Smooth muscle cell (in vitro differentiated cells): ENCODE measurements at regions not wholly inside any gene's neighbourhood (a gene's known extent, or its start where the extent isn't known, plus 50 kb on each side); places are given as distances from the start of the nearest gene placed in this dataset.

Experiments used
- DNase-seq: peaks from one replicate; lab custom pipeline; 2025; ENCODE audit not compliant: unreplicated experiment; lab: John Stamatoyannopoulos, UW
- H2AFZ ChIP-seq: fragments of 200-600 bp; sonication (generic); 2 replicates; pipeline ENCODE4 v1.6.0; 2016; ENCODE audit warnings: antibody characterized with exemption, low read depth, mild to moderate bottlenecking
- H3F3A ChIP-seq: fragments of 200-600 bp; sonication (generic); 2 replicates; pipeline ENCODE4 v1.6.0; 2017; ENCODE audit warnings: antibody characterized with exemption, low read depth
- H3K27ac ChIP-seq: fragments of 200-600 bp; sonication (generic); 2 replicates; pipeline ENCODE4 v1.5.1; 2016; ENCODE audit warnings: low read depth, mild to moderate bottlenecking
- H3K27me3 ChIP-seq: fragments of 200-600 bp; sonication (generic); 2 replicates; pipeline ENCODE4 v1.6.1; 2016; ENCODE audit warnings: low read depth, mild to moderate bottlenecking
- H3K36me3 ChIP-seq: fragments of 200-600 bp; sonication (generic); 2 replicates; pipeline ENCODE4 v1.5.1; 2016; ENCODE audit warnings: low read depth
- H3K4me1 ChIP-seq: fragments of 200-600 bp; sonication (generic); 2 replicates; pipeline ENCODE4 v1.5.1; 2016; ENCODE audit warnings: low read depth
- H3K4me2 ChIP-seq: fragments of 200-600 bp; sonication (generic); 2 replicates; pipeline ENCODE4 v1.6.0; 2016; ENCODE audit warnings: mild to moderate bottlenecking
- H3K4me3 ChIP-seq: fragments of 200-600 bp; sonication (generic); 2 replicates; pipeline ENCODE4 v1.5.1; 2016; ENCODE audit warnings: mild to moderate bottlenecking
- H3K79me2 ChIP-seq: fragments of 200-600 bp; sonication (generic); 2 replicates; pipeline ENCODE4 v1.6.0; 2016; ENCODE audit warnings: low read depth, mild to moderate bottlenecking
- H3K9ac ChIP-seq: fragments of 200-600 bp; sonication (generic); 2 replicates; pipeline ENCODE4 v1.6.0; 2016; ENCODE audit warnings: low read depth
- H3K9me3 ChIP-seq: fragments of 200-600 bp; sonication (generic); replicated peaks from 2 replicates; pipeline ENCODE4 v1.5.1; 2016; ENCODE audit warnings: low read depth
- H4K20me1 ChIP-seq: fragments of 200-600 bp; sonication (generic); 2 replicates; pipeline ENCODE4 v1.6.0; 2016; ENCODE audit warnings: low read depth
- WGBS: methylation state at CpG from one replicate; pipeline ENCODE4 v1.1.7; 2016; ENCODE audit warnings: low lambda C conversion rate; 5-methylcytosine and 5-hydroxymethylcytosine counted together
- TF ChIP-seq, protein P1 (sequence below): fragments of 200-600 bp; sonication (generic); IDR thresholded peaks from 2 replicates; pipeline ENCODE4 v1.5.1; 2017; ENCODE audit warnings: borderline replicate concordance, mild to moderate bottlenecking, antibody characterized with exemption; ENCODE audit not compliant: insufficient read depth, poor library complexity, severe bottlenecking

DNA sequence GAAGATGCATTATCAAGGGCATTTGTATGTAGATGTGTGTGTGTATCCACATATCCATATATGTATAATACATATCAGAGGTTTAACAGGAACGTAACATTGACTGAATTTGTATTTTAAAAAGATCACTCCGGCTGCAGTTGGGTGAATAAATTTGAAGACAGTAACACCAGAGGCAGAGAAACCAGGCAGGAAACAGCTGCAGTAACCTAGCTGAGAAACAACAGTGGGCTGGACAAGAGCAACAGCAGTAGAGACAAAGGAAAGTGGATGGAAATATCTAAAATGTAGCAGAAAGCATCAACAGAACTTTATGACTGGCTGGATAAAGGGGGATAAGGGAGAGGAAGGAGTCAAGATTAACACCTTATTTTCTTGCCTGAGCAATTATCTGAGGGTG lies 68.3 kb upstream of the SETMAR start:
- TF ChIP-seq, protein P1, sequence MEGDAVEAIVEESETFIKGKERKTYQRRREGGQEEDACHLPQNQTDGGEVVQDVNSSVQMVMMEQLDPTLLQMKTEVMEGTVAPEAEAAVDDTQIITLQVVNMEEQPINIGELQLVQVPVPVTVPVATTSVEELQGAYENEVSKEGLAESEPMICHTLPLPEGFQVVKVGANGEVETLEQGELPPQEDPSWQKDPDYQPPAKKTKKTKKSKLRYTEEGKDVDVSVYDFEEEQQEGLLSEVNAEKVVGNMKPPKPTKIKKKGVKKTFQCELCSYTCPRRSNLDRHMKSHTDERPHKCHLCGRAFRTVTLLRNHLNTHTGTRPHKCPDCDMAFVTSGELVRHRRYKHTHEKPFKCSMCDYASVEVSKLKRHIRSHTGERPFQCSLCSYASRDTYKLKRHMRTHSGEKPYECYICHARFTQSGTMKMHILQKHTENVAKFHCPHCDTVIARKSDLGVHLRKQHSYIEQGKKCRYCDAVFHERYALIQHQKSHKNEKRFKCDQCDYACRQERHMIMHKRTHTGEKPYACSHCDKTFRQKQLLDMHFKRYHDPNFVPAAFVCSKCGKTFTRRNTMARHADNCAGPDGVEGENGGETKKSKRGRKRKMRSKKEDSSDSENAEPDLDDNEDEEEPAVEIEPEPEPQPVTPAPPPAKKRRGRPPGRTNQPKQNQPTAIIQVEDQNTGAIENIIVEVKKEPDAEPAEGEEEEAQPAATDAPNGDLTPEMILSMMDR = no peak
- Histone ChIP-seq H2AFZ (no peak overlapping the region), H3K27ac (no peak overlapping the region), H3K9ac (no peak overlapping the region), H3K4me2 (no peak overlapping the region), H3K27me3 (peaks cover 5% of the 10 kb centered on the region), H3K36me3 (no peaks in the 10 kb centered on the region), H3K9me3 (no peaks in the 10 kb centered on the region), H3K4me3 (no peak overlapping the region), H3K4me1 (peaks cover 12% of the 10 kb centered on the region), H3K79me2 (no peaks in the 10 kb centered on the region), H4K20me1 (no peaks in the 10 kb centered on the region), H3F3A (no peaks in the 10 kb centered on the region)
- no peak for DNase-seq
- 87% methylated on average over 2 of the region's 2 CpGs for WGBS

DNA sequence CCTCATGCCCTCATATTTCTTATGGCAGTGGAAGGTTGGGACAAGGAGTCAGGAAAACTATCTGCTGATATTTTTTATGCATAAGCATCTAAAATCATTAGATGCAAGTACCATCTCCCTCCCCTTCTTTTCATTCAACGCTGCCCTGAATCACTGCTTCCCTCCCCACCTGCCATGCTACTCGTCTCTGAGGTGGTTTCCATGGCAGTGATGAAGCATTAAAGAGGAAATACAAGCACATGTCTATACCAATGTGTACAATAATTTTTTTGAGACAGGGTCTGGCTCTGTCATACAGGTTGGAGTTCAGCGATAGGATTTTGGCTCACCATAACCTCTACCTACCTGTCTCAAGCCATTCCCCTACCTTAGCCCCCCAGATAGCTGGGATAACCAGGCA lies 67.5 kb upstream of the SETMAR start:
- H3K27ac ChIP-seq = no peak overlapping the region
- no peak overlapping the region for H3K9ac ChIP-seq
- H3K4me3 ChIP-seq = no peak overlapping the region
- H3K9me3 ChIP-seq = no peaks in the 10 kb centered on the region
- H3K36me3 ChIP-seq = no peaks in the 10 kb centered on the region
- no peaks in the 10 kb centered on the region for H3F3A ChIP-seq
- H3K4me2 ChIP-seq = no peak overlapping the region
- peaks cover 12% of the 10 kb centered on the region for H3K4me1 ChIP-seq
- H4K20me1 ChIP-seq = no peaks in the 10 kb centered on the region
- no peak overlapping the region for H2AFZ ChIP-seq
- H3K79me2 ChIP-seq = no peaks in the 10 kb centered on the region
- TF ChIP-seq, protein P1 = no peak
- H3K27me3 ChIP-seq = peaks cover 5% of the 10 kb centered on the region
- DNase-seq = no peak
- 81% methylated on average over 3 of the region's 3 CpGs for WGBS

DNA sequence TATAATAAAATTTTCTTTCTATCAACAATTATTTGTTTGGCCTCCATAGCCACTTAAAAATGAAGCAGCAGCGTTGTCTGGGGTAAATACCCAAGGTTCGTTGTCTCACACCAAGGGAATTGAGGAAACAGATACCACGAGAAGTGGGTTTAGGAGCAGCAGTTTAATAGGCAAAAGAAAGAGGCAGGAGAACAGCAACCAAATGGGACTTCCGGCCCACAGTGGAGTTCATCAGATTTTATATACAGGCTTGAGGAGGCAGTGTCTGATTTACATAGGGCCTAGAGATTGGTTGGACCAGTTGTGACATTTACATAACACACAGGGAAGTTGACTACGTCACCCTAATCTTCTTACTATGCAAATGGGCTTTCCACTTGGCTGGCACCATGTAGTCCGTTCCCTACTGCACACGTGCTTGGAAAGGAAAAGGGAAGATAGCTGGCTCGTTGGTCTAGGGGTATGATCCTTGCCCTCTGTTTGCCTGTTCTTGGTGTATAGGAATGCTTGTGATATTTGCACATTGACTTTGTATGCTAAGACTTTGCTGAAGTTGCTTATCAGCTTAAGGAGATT lies 61.5 kb upstream of the SETMAR start:
- no peaks in the 10 kb centered on the region for H3K4me1 ChIP-seq
- no peaks in the 10 kb centered on the region for H3K9me3 ChIP-seq
- no peaks in the 10 kb centered on the region for H4K20me1 ChIP-seq
- no peaks in the 10 kb centered on the region for H3F3A ChIP-seq
- H3K9ac ChIP-seq = no peak overlapping the region
- TF ChIP-seq, protein P1 = no peak
- no peak overlapping the region for H3K27ac ChIP-seq
- 86% methylated on average over 8 of the region's 8 CpGs for WGBS
- no peak overlapping the region for H3K4me2 ChIP-seq
- no peaks in the 10 kb centered on the region for H3K36me3 ChIP-seq
- no peak overlapping the region for H3K4me3 ChIP-seq
- H2AFZ ChIP-seq = no peak overlapping the region
- no peak for DNase-seq
- H3K79me2 ChIP-seq = no peaks in the 10 kb centered on the region
- H3K27me3 ChIP-seq = no peaks in the 10 kb centered on the region

DNA sequence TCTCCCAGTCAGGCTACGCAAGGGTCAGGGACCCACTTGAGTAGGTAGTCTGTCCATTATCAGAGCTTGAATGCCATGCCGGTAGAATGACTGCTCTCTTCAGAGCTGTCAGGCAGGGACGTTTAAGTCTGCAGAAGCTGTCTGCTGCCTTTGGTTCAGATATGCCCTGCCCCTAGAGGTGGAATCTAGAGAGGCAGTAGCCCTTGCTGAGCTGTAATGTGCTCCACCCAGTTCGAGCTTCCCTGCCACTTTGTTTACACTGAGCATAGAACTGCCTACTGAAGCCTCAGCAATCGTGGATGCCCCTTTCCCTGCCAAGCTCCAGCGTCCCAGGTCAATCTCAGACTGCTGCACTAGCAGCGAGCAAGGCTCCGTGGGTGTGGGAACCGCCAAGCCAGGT lies 57.5 kb upstream of the SETMAR start:
- H3K4me1 ChIP-seq = peaks cover 4% of the 10 kb centered on the region
- DNase-seq = no peak
- no peaks in the 10 kb centered on the region for H3F3A ChIP-seq
- no peak overlapping the region for H3K27ac ChIP-seq
- no peak overlapping the region for H3K4me2 ChIP-seq
- no peak overlapping the region for H3K9ac ChIP-seq
- no peaks in the 10 kb centered on the region for H3K9me3 ChIP-seq
- no peaks in the 10 kb centered on the region for H3K36me3 ChIP-seq
- H3K4me3 ChIP-seq = no peak overlapping the region
- H3K79me2 ChIP-seq = no peaks in the 10 kb centered on the region
- no peaks in the 10 kb centered on the region for H4K20me1 ChIP-seq
- no peak overlapping the region for H2AFZ ChIP-seq
- H3K27me3 ChIP-seq = no peaks in the 10 kb centered on the region
- 67% methylated on average over 9 of the region's 9 CpGs for WGBS
- TF ChIP-seq, protein P1 = no peak
